Nephron progenitor cell (in vitro differentiated cells): ENCODE measurements at regions not wholly inside any gene's neighbourhood (a gene's known extent, or its start where the extent isn't known, plus 50 kb on each side); places are given as distances from the start of the nearest gene placed in this dataset.

Experiments
- DNase-seq: peaks from one replicate; pipeline ENCODE4 v3.0.0; 2021
- H3K27ac Mint-ChIP-seq: 2 replicates; pipeline ENCODE4 v1.8.0; 2021; ENCODE audit warnings: mild to moderate bottlenecking, moderate library complexity, mixed read lengths
- H3K27me3 Mint-ChIP-seq: 2 replicates; pipeline ENCODE4 v1.8.0; 2021; ENCODE audit warnings: mild to moderate bottlenecking, low read depth, mixed read lengths; ENCODE audit not compliant: poor library complexity
- H3K36me3 Mint-ChIP-seq: 2 replicates; pipeline ENCODE4 v1.8.0; 2021; ENCODE audit warnings: low read depth, mixed read lengths
- H3K4me1 Mint-ChIP-seq: 2 replicates; pipeline ENCODE4 v1.8.0; 2021; ENCODE audit warnings: mixed read lengths
- H3K4me3 Mint-ChIP-seq: 2 replicates; pipeline ENCODE4 v1.8.0; 2021; ENCODE audit warnings: mild to moderate bottlenecking, moderate library complexity, mixed read lengths
- H3K9me3 Mint-ChIP-seq: 2 replicates; pipeline ENCODE4 v1.8.0; 2021; ENCODE audit warnings: mild to moderate bottlenecking, moderate library complexity, mixed read lengths
- CTCF ChIP-seq: fragments of 200-600 bp; sonication (generic); IDR thresholded peaks from 2 replicates; pipeline ENCODE4 v1.5.0; 2021; ENCODE audit warnings: antibody characterized with exemption

GRCh38 chr1:39105841-39106765 lies 80.0 kb downstream of the NDUFS5 start:
- DNase-seq: peak; percentile 48
- no peaks in the 10 kb centered on the region for H3K9me3 Mint-ChIP-seq
- no peaks in the 10 kb centered on the region for H3K36me3 Mint-ChIP-seq
- no peak overlapping the region for H3K4me3 Mint-ChIP-seq
- no peak for TF ChIP-seq CTCF
- peaks cover 37% of the 10 kb centered on the region for H3K4me1 Mint-ChIP-seq
- no peak overlapping the region for H3K27ac Mint-ChIP-seq
- H3K27me3 Mint-ChIP-seq: no peaks in the 10 kb centered on the region

- H3K27me3 Mint-ChIP-seq: no peaks in the 10 kb centered on the region
- H3K4me3 Mint-ChIP-seq: no peak overlapping the region
- H3K27ac Mint-ChIP-seq: no peak overlapping the region
- H3K36me3 Mint-ChIP-seq: peaks cover 3% of the 10 kb centered on the region
- no peak for TF ChIP-seq CTCF
- peaks cover 37% of the 10 kb centered on the region for H3K4me1 Mint-ChIP-seq
- no peaks in the 10 kb centered on the region for H3K9me3 Mint-ChIP-seq
- DNase-seq: no peak
These were observed 80.7 kb downstream of the NDUFS5 start for GRCh38 chr1:39106801-39107327.

- H3K4me1 Mint-ChIP-seq: peaks cover 30% of the 10 kb centered on the region
These were observed 81.5 kb downstream of the NDUFS5 start for GRCh38 chr1:39107341-39108290.

GRCh38 chr1:39109644-39110043 lies 83.5 kb downstream of the NDUFS5 start:
- no peak for DNase-seq
- H3K27me3 Mint-ChIP-seq: no peaks in the 10 kb centered on the region
- peaks cover 13% of the 10 kb centered on the region for H3K36me3 Mint-ChIP-seq
- no peak overlapping the region for H3K4me3 Mint-ChIP-seq
- no peak overlapping the region for H3K27ac Mint-ChIP-seq
- peaks cover 9% of the 10 kb centered on the region for H3K4me1 Mint-ChIP-seq
- no peak for TF ChIP-seq CTCF
- no peaks in the 10 kb centered on the region for H3K9me3 Mint-ChIP-seq

More at GRCh38 chr1:39107341-39108290, 81.5 kb downstream of the NDUFS5 start:
- no peaks in the 10 kb centered on the region for H3K9me3 Mint-ChIP-seq
- no peak for DNase-seq
- no peaks in the 10 kb centered on the region for H3K27me3 Mint-ChIP-seq
- H3K4me3 Mint-ChIP-seq: no peak overlapping the region
- H3K27ac Mint-ChIP-seq: no peak overlapping the region
- H3K36me3 Mint-ChIP-seq: peaks cover 4% of the 10 kb centered on the region
- no peak for TF ChIP-seq CTCF

- peaks cover 13% of the 10 kb centered on the region for H3K36me3 Mint-ChIP-seq
- no peak for DNase-seq
- H3K27me3 Mint-ChIP-seq: no peaks in the 10 kb centered on the region
- H3K4me1 Mint-ChIP-seq: peaks cover 7% of the 10 kb centered on the region
- H3K9me3 Mint-ChIP-seq: no peaks in the 10 kb centered on the region
- H3K4me3 Mint-ChIP-seq: peak overlapping the region; percentile 21
- no peak overlapping the region for H3K27ac Mint-ChIP-seq
- no peak for TF ChIP-seq CTCF
These were observed 84.2 kb downstream of the NDUFS5 start for GRCh38 chr1:39110325-39110851.
